ENCODE measurements at regions not wholly inside any gene's neighbourhood (a gene's known extent, or its start where the extent isn't known, plus 50 kb on each side); places are given as distances from the start of the nearest gene placed in this dataset.

GRCh38 chr1:29836651-29837646 lies 600.6 kb downstream of the PTPRU start:
- no peaks in the 10 kb centered on the region for H4K20me1 ChIP-seq (ENCODE audit: insufficient read depth)
- H2AFZ ChIP-seq (ENCODE audit: low read depth, low read length, poor library complexity, severe bottlenecking), result no peak overlapping the region
- ChIA-PET POLR2A (no interaction called here), CTCF (no interaction called here), RAD21 (ENCODE audit: low non-redundant PET in 1 of 2, low total read pairs in 2 of 2, uncharacterized antibody in 2 of 2, unreplicated experiment in 2 of 2) (no interaction called here)
- H3K4me3 ChIP-seq (replicated peaks in 1 of 2; ENCODE audit: low read depth in 1 of 2, low read length in 2 of 2), result no peak overlapping the region
- peaks cover 0 to 4% of the 10 kb centered on the region in 2 experiments; a peak in 1 of 4 replicates for H3K9me3 ChIP-seq (ENCODE audit: control insufficient read depth in 1 of 2, insufficient read depth in 1 of 2, low read depth in 1 of 2, low read length in 2 of 2)
- no peaks in the 10 kb centered on the region for H3K79me2 ChIP-seq (ENCODE audit: insufficient read depth, low read length)
- ATAC-seq (no peak), DNase-seq (ENCODE audit: low read depth, low spot score) (no peak)
- H3K27ac ChIP-seq (ENCODE audit: low read depth, low read length), result no peak overlapping the region
- H3K36me3 ChIP-seq (ENCODE audit: control insufficient read depth in 1 of 2, insufficient read depth in 2 of 2, low read length in 2 of 2), result no peaks in the 10 kb centered on the region
- no peaks in the 10 kb centered on the region for H3K4me1 ChIP-seq (ENCODE audit: control insufficient read depth in 1 of 2, insufficient read depth in 2 of 2, low read length in 2 of 2)
- no peaks in the 10 kb centered on the region for H3K9me2 ChIP-seq (ENCODE audit: insufficient read depth)
- peaks cover 4% of the 10 kb centered on the region; the same call in 1 of the 2 replicates for H3K27me3 ChIP-seq (ENCODE audit: insufficient read depth, low read length)
- intact Hi-C loops (cut with micrococcal nuclease), result no loop called here
- no TSS peak for BruUV-seq (replicated peaks)
- no peak overlapping the region for H3K9ac ChIP-seq (ENCODE audit: low read length)
- TF ChIP-seq ATF3 (IDR thresholded peaks at IDR 0.05) (no peak), SP1 (IDR thresholded peaks at IDR 0.05; ENCODE audit: low read depth) (no peak), SIN3A (IDR thresholded peaks at IDR 0.05; ENCODE audit: low read depth) (no peak), CTCF (IDR thresholded peaks at IDR 0.05 in 2 of 3, conservative IDR thresholded peaks at IDR 0.05 in 1 of 3; ENCODE audit: borderline replicate concordance in 1 of 3, insufficient read depth in 1 of 3, low read depth in 2 of 3, low read length in 2 of 3) (no peak), EGR1 (IDR thresholded peaks at IDR 0.05; ENCODE audit: low read depth) (no peak), FOSL1 (IDR thresholded peaks at IDR 0.05; ENCODE audit: low read depth) (no peak), REST (IDR thresholded peaks at IDR 0.05; ENCODE audit: low read depth) (no peak), YY1 (IDR thresholded peaks at IDR 0.05; ENCODE audit: extremely low read depth, insufficient replicate concordance, low read depth, low read length) (no peak), ZNF274 (IDR thresholded peaks at IDR 0.05; ENCODE audit: low read depth, low read length) (no peak), EZH2phosphoT487 (IDR thresholded peaks at IDR 0.05; ENCODE audit: borderline replicate concordance) (no peak), MAX (IDR thresholded peaks at IDR 0.05) (no peak)
- H3K4me2 ChIP-seq (ENCODE audit: low read length), result no peak overlapping the region

Data from HCT116 (cell line).